ENCODE measurements at regions not wholly inside any gene's neighbourhood (a gene's known extent, or its start where the extent isn't known, plus 50 kb on each side); places are given as distances from the start of the nearest gene placed in this dataset.
"Not testable (repeated sequence)": the region's sequence is repeated elsewhere in the genome, so short reads cannot be mapped to it uniquely, and the experiment has no call there.

GRCh38 chr3:112759210-112759609, 87.5 kb downstream of the CD200R1L start:
- Mint-ChIP-seq H3K4me3 (ENCODE audit: unreplicated experiment) (no peak overlapping the region), H3K27ac (ENCODE audit: low read depth, unreplicated experiment) (no peak overlapping the region), H3K27me3 (ENCODE audit: insufficient read depth, unreplicated experiment) (no peaks in the 10 kb centered on the region), H3K4me1 (ENCODE audit: insufficient read depth, unreplicated experiment) (no peaks in the 10 kb centered on the region), H3K36me3 (ENCODE audit: insufficient read depth, unreplicated experiment) (no peaks in the 10 kb centered on the region), H3K9me3 (ENCODE audit: unreplicated experiment) (no peaks in the 10 kb centered on the region)
- DNase-seq (ENCODE audit: unreplicated experiment) = no peak
- ChIA-PET POLR2A (interaction anchor here (1.1 kb wide), 1 partner anchor 15 kb away, joined by 7 read pairs; no protein-coding TSS in a partner anchor), CTCF (interaction anchor here (0.6 to 1.2 kb wide), 2 partner anchors 10 to 24 kb away, joined by 3 to 5 read pairs; no protein-coding TSS in a partner anchor)
- no TSS peak for BruUV-seq (replicated peaks)
- intact Hi-C loops (cut with micrococcal nuclease) = no loop called here
- TF ChIP-seq CTCF (IDR thresholded peaks at IDR 0.05; ENCODE audit: unreplicated experiment) = no peak

DNA sequence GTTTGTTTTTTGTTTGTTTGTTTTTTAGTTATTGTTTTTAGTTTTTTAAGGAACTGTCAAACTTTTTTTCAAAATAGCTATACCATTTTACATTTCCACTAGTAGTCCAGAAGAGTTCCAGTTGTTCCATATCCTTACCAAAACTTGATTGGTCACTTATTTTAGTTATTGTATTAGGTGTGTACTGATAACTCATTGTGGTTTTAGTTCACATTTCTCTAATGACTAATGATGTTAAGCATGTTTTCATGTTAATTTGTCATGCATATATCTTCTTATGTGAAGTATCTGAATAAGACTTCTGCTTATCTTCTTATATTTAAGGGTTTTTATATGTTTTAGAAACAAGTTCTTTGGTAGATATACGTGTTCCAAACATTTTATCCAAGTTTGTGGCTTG, 89.5 kb downstream of the CD200R1L start:
- Mint-ChIP-seq H3K9me3 (ENCODE audit: unreplicated experiment) (no peaks in the 10 kb centered on the region), H3K27ac (ENCODE audit: low read depth, unreplicated experiment) (no peak overlapping the region), H3K4me1 (ENCODE audit: insufficient read depth, unreplicated experiment) (no peaks in the 10 kb centered on the region), H3K4me3 (ENCODE audit: unreplicated experiment) (no peak overlapping the region), H3K27me3 (ENCODE audit: insufficient read depth, unreplicated experiment) (no peaks in the 10 kb centered on the region), H3K36me3 (ENCODE audit: insufficient read depth, unreplicated experiment) (no peaks in the 10 kb centered on the region)
- CTCF ChIA-PET = interaction anchor here (0.6 kb wide), 1 partner anchor 9 kb away, joined by 3 read pairs; no protein-coding TSS in a partner anchor
- BruUV-seq (replicated peaks) = no TSS peak
- TF ChIP-seq CTCF (IDR thresholded peaks at IDR 0.05; ENCODE audit: unreplicated experiment) = no peak
- DNase-seq (ENCODE audit: unreplicated experiment) = no peak
- intact Hi-C loops (cut with micrococcal nuclease) = no loop called here
- POLR2A ChIA-PET = no interaction called here

GRCh38 chr3:112755845-112756613, 90.6 kb downstream of the CD200R1L start:
- ChIA-PET CTCF (interaction anchor here (1.0 kb wide), 1 partner anchor 58 kb away, joined by 4 read pairs; no protein-coding TSS in a partner anchor), POLR2A (no interaction called here)
- H3K9me3 Mint-ChIP-seq (ENCODE audit: unreplicated experiment) = no peaks in the 10 kb centered on the region
- intact Hi-C loops (cut with micrococcal nuclease) = no loop called here
- H3K4me3 Mint-ChIP-seq (ENCODE audit: unreplicated experiment) = no peak overlapping the region
- TF ChIP-seq CTCF (IDR thresholded peaks at IDR 0.05; ENCODE audit: unreplicated experiment) = no peak
- no peaks in the 10 kb centered on the region for H3K36me3 Mint-ChIP-seq (ENCODE audit: insufficient read depth, unreplicated experiment)
- no peak overlapping the region for H3K27ac Mint-ChIP-seq (ENCODE audit: low read depth, unreplicated experiment)
- no peak for DNase-seq (ENCODE audit: unreplicated experiment)
- H3K27me3 Mint-ChIP-seq (ENCODE audit: insufficient read depth, unreplicated experiment) = no peaks in the 10 kb centered on the region
- H3K4me1 Mint-ChIP-seq (ENCODE audit: insufficient read depth, unreplicated experiment) = no peaks in the 10 kb centered on the region
- no TSS peak for BruUV-seq (replicated peaks)

DNA sequence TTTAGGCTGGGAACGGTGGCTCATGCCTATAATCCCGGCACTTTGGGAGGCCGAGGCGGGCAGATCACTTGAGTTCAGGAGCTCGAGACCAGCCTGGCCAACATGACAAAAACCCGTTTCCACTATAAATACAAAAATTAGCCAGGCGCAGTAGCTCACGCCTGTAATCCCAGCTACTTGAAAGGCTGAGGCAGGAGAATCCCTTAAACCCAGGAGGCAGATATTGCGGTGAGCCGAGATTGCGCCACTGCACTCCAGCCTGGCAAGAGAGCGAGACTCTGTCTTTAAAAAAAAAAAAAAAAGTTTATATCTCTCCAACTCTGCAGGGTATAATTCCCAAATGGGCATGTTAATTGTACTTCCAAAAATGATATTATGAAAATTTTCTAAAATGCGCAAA, 91.6 kb downstream of the CD200R1L start:
- DNase-seq (ENCODE audit: unreplicated experiment); POLR2A ChIA-PET; intact Hi-C loops (cut with micrococcal nuclease); H3K27ac Mint-ChIP-seq (ENCODE audit: low read depth, unreplicated experiment); H3K4me3 Mint-ChIP-seq (ENCODE audit: unreplicated experiment); H3K36me3 Mint-ChIP-seq (ENCODE audit: insufficient read depth, unreplicated experiment); H3K27me3 Mint-ChIP-seq (ENCODE audit: insufficient read depth, unreplicated experiment); BruUV-seq (replicated peaks); H3K9me3 Mint-ChIP-seq (ENCODE audit: unreplicated experiment); H3K4me1 Mint-ChIP-seq (ENCODE audit: insufficient read depth, unreplicated experiment): not testable (repeated sequence)
- CTCF ChIA-PET = interaction anchor here (1.0 kb wide), 1 partner anchor 59 kb away, joined by 4 read pairs; no protein-coding TSS in a partner anchor

All from MCF 10A (cell line).